LNCAP (cell line): ENCODE measurements at regions not wholly inside any gene's neighbourhood (a gene's known extent, or its start where the extent isn't known, plus 50 kb on each side); places are given as distances from the start of the nearest gene placed in this dataset.

ENCODE experiments used
- TF ChIP-seq, protein P1 (sequence below): fragments of 450-650 bp; IDR thresholded peaks from 2 replicates; pipeline ENCODE4 v1.5.1; 2017; ENCODE audit warnings: mild to moderate bottlenecking

DNA sequence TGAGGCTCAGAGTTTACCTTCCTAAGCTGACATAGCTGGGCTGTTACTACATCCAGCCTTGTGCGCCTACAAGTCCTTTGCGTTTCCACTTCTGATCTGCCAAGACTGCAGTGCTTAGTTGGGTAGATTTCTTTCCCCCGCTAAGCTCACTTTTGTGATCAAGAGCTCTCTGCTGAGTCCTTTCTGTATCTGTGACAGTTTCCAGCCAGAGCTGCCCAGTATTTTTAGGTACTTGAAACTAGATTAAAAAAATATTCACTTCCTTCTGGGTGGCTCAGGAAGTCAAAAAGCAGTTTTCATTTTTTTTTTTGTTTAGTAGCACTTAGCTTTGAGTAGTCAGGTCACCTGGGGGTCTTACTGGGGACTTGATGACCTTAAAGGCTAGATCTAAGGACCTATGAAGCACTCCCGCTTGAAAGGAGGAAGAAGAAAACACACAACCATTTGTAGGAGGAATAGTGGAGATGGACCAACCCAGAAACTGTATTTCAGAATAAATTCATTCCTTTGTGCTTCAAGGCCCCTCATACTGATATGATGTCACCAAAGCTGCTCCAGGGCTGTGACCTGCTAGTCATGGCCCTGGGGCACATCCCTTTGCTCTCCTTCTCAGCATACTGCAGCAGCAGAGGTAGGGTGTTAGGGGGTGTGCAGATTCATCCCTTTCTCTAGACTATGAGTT lies 75.6 kb upstream of the HNF1B start:
- TF ChIP-seq, protein P1, sequence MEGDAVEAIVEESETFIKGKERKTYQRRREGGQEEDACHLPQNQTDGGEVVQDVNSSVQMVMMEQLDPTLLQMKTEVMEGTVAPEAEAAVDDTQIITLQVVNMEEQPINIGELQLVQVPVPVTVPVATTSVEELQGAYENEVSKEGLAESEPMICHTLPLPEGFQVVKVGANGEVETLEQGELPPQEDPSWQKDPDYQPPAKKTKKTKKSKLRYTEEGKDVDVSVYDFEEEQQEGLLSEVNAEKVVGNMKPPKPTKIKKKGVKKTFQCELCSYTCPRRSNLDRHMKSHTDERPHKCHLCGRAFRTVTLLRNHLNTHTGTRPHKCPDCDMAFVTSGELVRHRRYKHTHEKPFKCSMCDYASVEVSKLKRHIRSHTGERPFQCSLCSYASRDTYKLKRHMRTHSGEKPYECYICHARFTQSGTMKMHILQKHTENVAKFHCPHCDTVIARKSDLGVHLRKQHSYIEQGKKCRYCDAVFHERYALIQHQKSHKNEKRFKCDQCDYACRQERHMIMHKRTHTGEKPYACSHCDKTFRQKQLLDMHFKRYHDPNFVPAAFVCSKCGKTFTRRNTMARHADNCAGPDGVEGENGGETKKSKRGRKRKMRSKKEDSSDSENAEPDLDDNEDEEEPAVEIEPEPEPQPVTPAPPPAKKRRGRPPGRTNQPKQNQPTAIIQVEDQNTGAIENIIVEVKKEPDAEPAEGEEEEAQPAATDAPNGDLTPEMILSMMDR, result no peak

DNA sequence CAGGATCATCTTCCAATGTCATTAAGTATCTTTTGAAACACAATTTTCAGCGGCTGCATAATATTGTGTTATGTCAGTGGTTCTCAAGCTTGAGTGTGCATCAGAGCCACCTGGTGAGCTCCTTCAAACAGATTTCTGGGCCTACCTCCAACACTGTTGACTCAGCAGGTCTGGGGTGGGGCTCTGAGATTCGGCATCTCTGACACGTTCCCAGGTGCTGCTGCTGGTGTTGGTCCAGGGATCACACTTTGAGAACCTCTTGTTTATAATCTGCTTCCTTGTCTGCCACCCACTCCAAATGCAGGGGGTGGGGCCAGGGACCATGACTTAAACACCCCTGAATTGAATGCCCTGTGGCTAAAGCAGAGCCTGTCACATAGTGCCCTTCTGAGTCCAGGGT lies 73.8 kb upstream of the HNF1B start:
- TF ChIP-seq, protein P1, result no peak

DNA sequence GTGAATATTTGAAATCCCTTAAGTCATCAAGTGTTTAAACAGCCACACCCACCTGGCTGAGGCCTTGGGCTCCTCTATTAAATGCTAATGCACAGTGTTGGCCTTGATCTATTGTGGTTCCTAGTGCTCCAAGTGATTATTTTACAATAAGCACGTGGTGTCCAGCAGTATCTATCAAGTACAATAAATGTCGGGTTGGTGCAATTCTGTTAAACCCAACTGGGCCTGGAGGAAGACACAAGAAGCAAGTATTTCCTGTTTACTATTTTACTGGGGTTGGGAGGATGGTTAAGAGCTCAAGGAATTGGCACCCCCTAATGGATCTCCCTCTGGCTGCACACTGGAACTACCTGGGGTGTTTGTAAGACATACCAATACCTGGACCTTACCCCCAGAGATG lies 72.1 kb upstream of the HNF1B start:
- TF ChIP-seq, protein P1, result no peak

DNA sequence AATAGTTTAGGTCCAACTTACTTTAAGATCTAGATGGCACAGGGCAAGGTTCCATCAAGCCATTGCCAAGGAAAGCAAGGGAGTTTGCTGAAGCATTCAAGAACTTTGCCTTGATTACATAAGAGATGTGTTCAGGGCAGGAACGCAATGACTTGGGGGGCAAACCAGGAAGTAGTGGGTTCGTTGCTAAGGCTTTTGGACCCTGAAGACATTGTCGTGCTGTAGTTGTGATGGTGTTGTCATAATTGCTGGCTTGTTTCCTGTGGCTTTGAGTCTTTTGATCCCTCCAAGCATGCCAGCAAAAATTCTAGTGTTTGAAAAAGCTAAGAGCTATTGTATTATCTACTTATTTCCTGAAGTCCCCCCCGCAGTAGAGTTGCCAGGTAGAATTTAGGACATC lies 70.7 kb upstream of the HNF1B start:
- TF ChIP-seq, protein P1, result no peak

DNA sequence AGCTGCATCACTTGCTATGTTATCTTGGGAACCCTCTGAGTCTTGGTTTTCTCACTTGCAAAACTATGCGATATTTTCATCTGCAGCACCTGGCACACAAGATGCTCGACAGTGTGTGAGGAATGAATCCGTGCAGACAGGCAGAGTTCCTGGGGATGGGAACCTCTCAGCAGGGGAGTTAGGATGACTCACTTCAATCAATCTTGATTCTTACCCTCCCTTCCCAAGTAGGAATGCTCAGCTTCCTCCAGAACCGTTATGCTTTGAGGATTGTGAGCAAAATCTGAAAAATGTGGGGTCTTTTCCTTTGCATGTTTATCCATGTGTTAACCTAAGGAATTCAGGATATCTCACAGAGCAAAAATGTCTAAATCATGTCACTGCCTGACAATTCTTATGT lies 68.9 kb upstream of the HNF1B start:
- TF ChIP-seq, protein P1, result no peak

DNA sequence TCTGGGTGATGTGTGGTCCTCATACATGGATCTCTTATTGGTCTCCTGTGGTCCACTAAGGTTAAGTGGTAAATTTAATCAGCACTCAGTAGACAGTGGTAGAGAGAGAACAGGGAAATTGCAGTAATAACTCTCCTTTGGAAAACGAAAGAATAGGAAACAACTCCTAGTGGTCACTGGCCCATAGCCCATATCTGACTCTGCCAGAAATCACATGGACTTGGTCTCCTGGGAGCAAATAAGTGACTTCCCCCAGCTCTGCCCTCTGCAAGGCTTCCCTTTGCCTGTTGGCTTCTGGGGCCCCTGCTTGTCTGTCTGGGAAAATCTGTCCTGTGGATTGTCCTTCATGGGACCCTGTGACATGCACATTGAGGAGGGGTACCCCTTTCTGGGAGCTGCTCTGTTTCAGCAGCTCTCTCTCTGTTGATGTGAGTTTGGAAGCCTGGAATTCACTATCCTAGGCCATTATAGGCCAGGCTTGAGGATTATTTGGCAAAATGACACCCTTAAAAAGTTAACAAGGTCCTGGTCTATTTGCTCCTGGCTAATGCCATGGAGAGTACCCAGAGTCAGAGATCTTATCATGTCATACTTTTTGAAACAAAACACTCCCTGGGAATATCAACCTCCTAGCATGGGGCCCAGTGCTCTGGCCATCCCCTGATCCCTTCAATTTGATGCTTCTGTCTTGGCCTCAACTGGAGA lies 58.0 kb upstream of the HNF1B start:
- TF ChIP-seq, protein P1, result no peak

DNA sequence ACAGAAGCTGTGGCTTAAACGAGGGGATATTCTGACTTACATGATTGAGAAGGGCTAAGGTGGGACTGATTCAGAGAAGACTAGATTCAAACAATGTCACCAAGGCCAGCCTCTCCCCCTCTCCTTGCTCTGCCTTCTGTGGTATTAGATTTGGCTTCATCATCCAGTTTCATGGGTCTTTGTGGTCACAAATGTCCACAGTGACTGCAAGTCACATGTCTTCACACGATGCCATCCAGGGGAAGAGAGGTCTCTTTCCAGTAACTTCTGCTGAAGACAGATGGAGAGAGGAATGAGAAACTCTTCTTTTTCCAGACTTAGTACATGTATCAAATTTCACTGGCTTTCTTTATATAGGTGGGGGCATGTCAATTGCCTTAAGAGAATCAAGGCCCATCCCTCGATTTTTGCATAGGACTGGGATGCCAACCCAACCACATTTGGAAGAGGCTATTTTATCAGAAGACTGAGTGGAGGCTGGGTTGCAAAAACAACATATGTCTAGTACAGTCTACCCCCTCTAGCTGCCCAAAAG lies 57.3 kb upstream of the HNF1B start:
- TF ChIP-seq, protein P1, result no peak
